Keratinocyte (primary cell): ENCODE measurements at regions not wholly inside any gene's neighbourhood (a gene's known extent, or its start where the extent isn't known, plus 50 kb on each side); places are given as distances from the start of the nearest gene placed in this dataset.

Source experiments
- CTCF ChIP-seq, 3 experiments: IDR thresholded peaks in 1 of 3; conservative IDR thresholded peaks in 1 of 3; optimal IDR thresholded peaks in 1 of 3; 2 replicates in 2 of 3; 3 replicates in 1 of 3; pipeline versions ENCODE3 to v1.5.1; 2011; ENCODE audit warnings: low read length in 3 of 3, mild to moderate bottlenecking in 3 of 3, moderate library complexity in 2 of 3, control low read depth in 1 of 3, inconsistent platforms in 1 of 3; ENCODE audit not compliant: insufficient read depth in 2 of 3; ENCODE audit errors: extremely low read depth in 1 of 3
- EZH2 ChIP-seq: IDR thresholded peaks from one replicate; pipeline ENCODE4 v1.6.1; 2012; ENCODE audit warnings: inconsistent platforms, mild to moderate bottlenecking, low read length, moderate library complexity

- no peak for TF ChIP-seq CTCF (optimal IDR thresholded peaks at IDR 0.05 in 1 of 3, IDR thresholded peaks at IDR 0.05 in 1 of 3, conservative IDR thresholded peaks at IDR 0.05 in 1 of 3; ENCODE audit: extremely low read depth in 1 of 3, insufficient read depth in 2 of 3, low read length in 3 of 3)
- no peak for TF ChIP-seq EZH2
Measured at GRCh38 chr3:112736386-112736785, 95.4 kb upstream of the CCDC80 start.
